ENCODE measurements at regions not wholly inside any gene's neighbourhood (a gene's known extent, or its start where the extent isn't known, plus 50 kb on each side); places are given as distances from the start of the nearest gene placed in this dataset.
A peak's percentile ranks its signal among the peaks of the same experiment; 100 is the strongest.

DNA sequence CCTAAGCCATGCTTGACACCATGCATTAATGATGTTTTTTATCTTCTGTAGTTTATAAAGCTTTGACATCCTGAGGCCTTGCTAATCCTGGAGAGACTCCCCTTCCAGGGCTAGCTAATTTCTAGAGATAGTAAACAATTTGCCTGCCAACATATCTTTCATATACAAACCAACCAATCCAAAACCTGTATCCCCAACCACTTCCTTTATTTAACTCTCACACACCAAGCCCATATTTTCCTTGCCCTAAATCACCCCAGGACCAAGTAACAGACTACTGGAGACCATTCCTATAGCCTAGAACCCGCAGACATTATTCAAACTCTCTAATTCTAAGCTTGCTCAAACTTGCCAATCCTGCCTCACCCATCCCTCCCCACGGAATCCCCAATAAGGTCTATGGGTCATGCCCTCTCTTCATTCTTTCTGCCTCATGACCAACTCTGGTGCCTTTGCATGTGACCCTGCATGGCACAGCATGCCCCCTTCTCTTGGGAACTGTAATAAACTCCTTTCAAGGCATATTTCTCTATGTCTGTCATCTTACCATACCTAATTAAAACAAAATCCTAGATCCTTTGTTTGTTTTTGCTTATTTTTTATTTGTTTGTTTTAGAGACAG lies 116.6 kb upstream of the CACUL1 start:
- H3K9me3 ChIP-seq, result peaks cover 0 to 3% (median 0%) of the 10 kb centered on the region in 3 donors
- WGBS, 2 donors (ENCODE audit: low coverage in 1 of 2), result 68 to 82% methylated on average over 2 of the region's 2 CpGs
- H3K4me1 ChIP-seq, result peaks cover 3 to 35% (median 10%) of the 10 kb centered on the region in 3 donors
- no peak for ATAC-seq
- no peaks in the 10 kb centered on the region for H3K36me3 ChIP-seq
- TF ChIP-seq POLR2A (IDR thresholded peaks at IDR 0.05) (no peak), EP300 (IDR thresholded peaks at IDR 0.05) (no peak), POLR2AphosphoS5 (IDR thresholded peaks at IDR 0.05) (no peak)
- no peak overlapping the region for H3K4me3 ChIP-seq
- no peaks in the 10 kb centered on the region for H3K27me3 ChIP-seq
- H3K27ac ChIP-seq, result peak overlapping the region in 1 of 4 donors; percentile 15

GRCh38 chr10:118873091-118873737 lies 118.4 kb upstream of the CACUL1 start:
- peaks cover 0 to 8% (median 0%) of the 10 kb centered on the region in 3 donors for H3K9me3 ChIP-seq
- peaks cover 3 to 26% (median 10%) of the 10 kb centered on the region in 3 donors for H3K4me1 ChIP-seq
- H3K27me3 ChIP-seq, result no peaks in the 10 kb centered on the region
- no peak overlapping the region for H3K27ac ChIP-seq
- TF ChIP-seq POLR2AphosphoS5 (IDR thresholded peaks at IDR 0.05), result no peak
- no peak for TF ChIP-seq CTCF (IDR thresholded peaks at IDR 0.05)
- no peak for TF ChIP-seq EP300 (IDR thresholded peaks at IDR 0.05)
- TF ChIP-seq POLR2A (IDR thresholded peaks at IDR 0.05), result no peak
- no peak overlapping the region for H3K4me3 ChIP-seq
- 19 to 38% methylated on average over 4 of the region's 4 CpGs for WGBS, 2 donors (ENCODE audit: low coverage in 1 of 2)
- no peak for ATAC-seq
- no peaks in the 10 kb centered on the region for H3K36me3 ChIP-seq

DNA sequence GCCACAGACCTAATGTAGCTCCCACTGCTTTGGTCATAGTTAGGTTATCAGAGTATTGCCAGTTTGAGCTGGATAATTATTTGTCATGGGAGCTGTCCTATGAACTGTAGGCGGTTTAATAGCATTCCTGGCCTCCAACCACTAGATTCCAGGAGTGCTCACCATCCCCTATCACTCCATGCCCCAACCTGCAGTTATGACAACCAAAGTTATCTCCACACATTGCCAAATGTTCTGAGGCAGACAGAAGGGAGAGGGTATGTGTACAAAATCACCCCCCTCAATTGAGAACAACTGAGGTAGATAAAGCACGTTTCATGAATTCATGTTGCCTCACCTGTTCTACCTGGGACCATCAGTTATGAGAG lies 119.0 kb upstream of the CACUL1 start:
- Histone ChIP-seq H3K27ac (no peak overlapping the region), H3K36me3 (no peaks in the 10 kb centered on the region), H3K9me3 (peaks cover 0 to 8% (median 0%) of the 10 kb centered on the region in 3 donors), H3K27me3 (no peaks in the 10 kb centered on the region), H3K4me1 (peaks cover 3 to 26% (median 10%) of the 10 kb centered on the region in 3 donors), H3K4me3 (no peak overlapping the region)
- no peak for ATAC-seq
- WGBS, 2 donors (ENCODE audit: low coverage in 1 of 2), result 85 to 100% methylated on average over 1 to 2 of the region's 2 CpGs
- TF ChIP-seq POLR2AphosphoS5 (IDR thresholded peaks at IDR 0.05) (no peak), POLR2A (IDR thresholded peaks at IDR 0.05) (no peak), CTCF (IDR thresholded peaks at IDR 0.05) (no peak), EP300 (IDR thresholded peaks at IDR 0.05) (no peak)

GRCh38 chr10:118874171-118874570 lies 119.4 kb upstream of the CACUL1 start:
- no peaks in the 10 kb centered on the region for H3K36me3 ChIP-seq
- no peaks in the 10 kb centered on the region for H3K27me3 ChIP-seq
- no peak overlapping the region for H3K27ac ChIP-seq
- H3K9me3 ChIP-seq, result peaks cover 0 to 8% (median 0%) of the 10 kb centered on the region in 3 donors
- no peak for TF ChIP-seq CTCF (IDR thresholded peaks at IDR 0.05)
- TF ChIP-seq POLR2A (IDR thresholded peaks at IDR 0.05), result no peak
- TF ChIP-seq EP300 (IDR thresholded peaks at IDR 0.05), result no peak
- no peak for TF ChIP-seq POLR2AphosphoS5 (IDR thresholded peaks at IDR 0.05)
- ATAC-seq, result no peak
- peaks cover 3 to 26% (median 10%) of the 10 kb centered on the region in 3 donors for H3K4me1 ChIP-seq
- 47 to 81% methylated on average over 2 of the region's 2 CpGs for WGBS, 2 donors (ENCODE audit: low coverage in 1 of 2)
- no peak overlapping the region for H3K4me3 ChIP-seq

DNA sequence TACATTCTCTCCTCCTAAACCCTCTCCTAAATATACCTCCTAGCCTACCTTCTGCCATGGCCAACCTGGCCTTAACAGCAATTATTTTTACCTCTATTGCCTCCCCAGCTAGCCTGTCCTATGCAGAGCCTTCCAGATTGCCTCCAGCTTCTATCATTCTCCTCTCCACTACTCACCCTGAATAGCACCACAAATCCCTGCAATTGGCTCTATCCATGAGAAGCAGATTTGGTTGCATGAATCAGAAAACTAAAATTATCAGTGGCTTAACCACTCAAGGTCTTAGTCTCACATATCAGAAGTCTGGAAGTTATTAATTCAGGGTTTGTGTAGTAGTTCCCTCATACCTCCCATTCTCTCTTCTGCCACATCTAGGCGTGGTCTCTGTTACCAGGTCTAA lies 120.3 kb upstream of the CACUL1 start:
- Histone ChIP-seq H3K27me3 (no peaks in the 10 kb centered on the region), H3K36me3 (no peaks in the 10 kb centered on the region), H3K4me1 (peaks cover 3 to 26% (median 10%) of the 10 kb centered on the region in 3 donors), H3K4me3 (no peak overlapping the region), H3K9me3 (peaks cover 0 to 8% (median 0%) of the 10 kb centered on the region in 3 donors), H3K27ac (no peak overlapping the region)
- no peak for ATAC-seq
- TF ChIP-seq CTCF (IDR thresholded peaks at IDR 0.05) (no peak), POLR2A (IDR thresholded peaks at IDR 0.05) (no peak), POLR2AphosphoS5 (IDR thresholded peaks at IDR 0.05) (no peak), EP300 (IDR thresholded peaks at IDR 0.05) (no peak)
- 88% methylated on average over 1 of the region's 1 CpG; no CpG with 5 or more reads in 1 of the 2 donors for WGBS, 2 donors (ENCODE audit: low coverage in 1 of 2)

All from gastroesophageal sphincter (tissue), 4 donors.